Testis (tissue), 2 donors: ENCODE measurements at regions not wholly inside any gene's neighbourhood (a gene's known extent, or its start where the extent isn't known, plus 50 kb on each side); places are given as distances from the start of the nearest gene placed in this dataset.

Experiments used
- CTCF ChIP-seq, 3 experiments: fragments of 450-650 bp in 2 of 3; fragments of 200-600 bp in 1 of 3; sonication (generic) in 1 of 3; IDR thresholded peaks; one replicate each; pipeline ENCODE4 v1.5.1; 2016 to 2019; ENCODE audit warnings: antibody characterized with exemption in 3 of 3, mild to moderate bottlenecking in 2 of 3, moderate library complexity in 1 of 3
- POLR2A ChIP-seq: fragments of 450-650 bp; IDR thresholded peaks from one replicate; pipeline ENCODE4 v1.6.1; 2017; ENCODE audit warnings: antibody characterized with exemption, mild to moderate bottlenecking, moderate library complexity

- no peak for TF ChIP-seq CTCF (IDR thresholded peaks at IDR 0.05)
- TF ChIP-seq POLR2A, result no peak
These were observed 55.1 kb upstream of the ZEB1 start for GRCh38 chr10:31263903-31264302.
